GM10266 (cell line): ENCODE measurements at regions not wholly inside any gene's neighbourhood (a gene's known extent, or its start where the extent isn't known, plus 50 kb on each side); places are given as distances from the start of the nearest gene placed in this dataset.

Experiments used
- DNase-seq: peaks from one replicate; pipeline ENCODE4 v3.0.0; 2012; ENCODE audit errors: extremely low spot score
- TF ChIP-seq, protein P1 (sequence below): IDR thresholded peaks from 2 replicates; pipeline ENCODE4 v1.5.1; 2012; ENCODE audit warnings: mild to moderate bottlenecking, low read depth; ENCODE audit not compliant: control insufficient read depth, insufficient read depth; ENCODE audit errors: missing control alignments

DNA sequence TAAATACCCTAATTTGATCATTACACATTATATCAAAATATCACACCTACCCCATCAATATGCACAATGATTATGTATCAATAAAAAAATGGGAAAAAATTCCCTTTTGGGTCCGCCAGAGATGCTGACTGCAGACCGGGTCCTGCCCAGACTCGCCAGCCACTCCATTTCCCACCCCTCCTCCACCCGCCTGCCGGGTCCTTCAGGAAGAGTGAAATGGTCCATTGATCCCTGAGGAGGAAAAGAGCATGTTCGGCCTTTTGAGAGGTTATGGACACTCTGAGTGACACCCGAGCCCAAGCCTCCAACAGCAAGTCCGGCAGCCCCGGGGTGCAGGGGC is 123.9 kb upstream of the ZFHX3 start:
- TF ChIP-seq, protein P1, sequence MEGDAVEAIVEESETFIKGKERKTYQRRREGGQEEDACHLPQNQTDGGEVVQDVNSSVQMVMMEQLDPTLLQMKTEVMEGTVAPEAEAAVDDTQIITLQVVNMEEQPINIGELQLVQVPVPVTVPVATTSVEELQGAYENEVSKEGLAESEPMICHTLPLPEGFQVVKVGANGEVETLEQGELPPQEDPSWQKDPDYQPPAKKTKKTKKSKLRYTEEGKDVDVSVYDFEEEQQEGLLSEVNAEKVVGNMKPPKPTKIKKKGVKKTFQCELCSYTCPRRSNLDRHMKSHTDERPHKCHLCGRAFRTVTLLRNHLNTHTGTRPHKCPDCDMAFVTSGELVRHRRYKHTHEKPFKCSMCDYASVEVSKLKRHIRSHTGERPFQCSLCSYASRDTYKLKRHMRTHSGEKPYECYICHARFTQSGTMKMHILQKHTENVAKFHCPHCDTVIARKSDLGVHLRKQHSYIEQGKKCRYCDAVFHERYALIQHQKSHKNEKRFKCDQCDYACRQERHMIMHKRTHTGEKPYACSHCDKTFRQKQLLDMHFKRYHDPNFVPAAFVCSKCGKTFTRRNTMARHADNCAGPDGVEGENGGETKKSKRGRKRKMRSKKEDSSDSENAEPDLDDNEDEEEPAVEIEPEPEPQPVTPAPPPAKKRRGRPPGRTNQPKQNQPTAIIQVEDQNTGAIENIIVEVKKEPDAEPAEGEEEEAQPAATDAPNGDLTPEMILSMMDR, result no peak

DNA sequence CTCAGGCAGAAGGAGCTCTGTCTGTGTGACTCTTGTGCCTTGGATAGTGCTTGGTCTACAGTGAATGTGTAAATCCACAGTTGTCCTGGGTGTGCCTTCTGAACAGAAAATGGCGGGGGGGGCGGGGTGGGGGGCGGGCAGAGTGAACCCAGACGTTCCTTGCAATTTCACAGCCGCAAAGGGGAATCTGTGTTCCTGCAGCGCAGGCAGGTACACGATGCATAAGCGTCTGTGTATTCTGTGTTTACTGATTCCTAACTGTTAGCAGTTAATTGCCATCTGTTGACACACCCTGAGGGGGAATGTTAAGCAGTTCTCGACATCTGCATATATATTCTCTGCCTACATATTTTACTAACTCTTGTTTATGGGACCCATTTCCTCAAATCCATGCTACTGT is 123.5 kb upstream of the ZFHX3 start:
- no peak for DNase-seq
- TF ChIP-seq, protein P1, result no peak

More for the DNA sequence above, 123.9 kb upstream of the ZFHX3 start:
- DNase-seq, result no peak

DNA sequence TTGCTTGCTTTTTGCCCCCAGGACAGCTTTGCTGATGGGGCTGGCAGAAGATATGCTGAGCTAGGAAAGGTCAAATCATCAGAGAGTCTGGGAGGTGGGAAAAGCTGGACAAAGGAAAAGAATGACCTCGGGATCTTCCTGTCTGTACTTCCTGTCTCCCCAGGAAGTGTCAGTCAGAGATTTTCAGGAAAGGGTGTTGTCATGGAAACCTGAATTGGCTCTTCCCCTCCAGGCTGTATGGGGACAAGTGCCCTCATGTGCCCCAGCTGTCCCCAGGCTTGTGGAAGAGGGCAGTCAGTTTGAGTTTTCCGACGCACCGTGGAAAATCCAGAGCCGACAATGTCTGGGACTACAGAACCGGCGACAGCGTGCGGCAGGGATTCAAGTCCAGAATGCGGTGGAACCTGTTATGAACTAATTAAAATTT is 122.7 kb upstream of the ZFHX3 start:
- DNase-seq, result no peak
- TF ChIP-seq, protein P1, result no peak

DNA sequence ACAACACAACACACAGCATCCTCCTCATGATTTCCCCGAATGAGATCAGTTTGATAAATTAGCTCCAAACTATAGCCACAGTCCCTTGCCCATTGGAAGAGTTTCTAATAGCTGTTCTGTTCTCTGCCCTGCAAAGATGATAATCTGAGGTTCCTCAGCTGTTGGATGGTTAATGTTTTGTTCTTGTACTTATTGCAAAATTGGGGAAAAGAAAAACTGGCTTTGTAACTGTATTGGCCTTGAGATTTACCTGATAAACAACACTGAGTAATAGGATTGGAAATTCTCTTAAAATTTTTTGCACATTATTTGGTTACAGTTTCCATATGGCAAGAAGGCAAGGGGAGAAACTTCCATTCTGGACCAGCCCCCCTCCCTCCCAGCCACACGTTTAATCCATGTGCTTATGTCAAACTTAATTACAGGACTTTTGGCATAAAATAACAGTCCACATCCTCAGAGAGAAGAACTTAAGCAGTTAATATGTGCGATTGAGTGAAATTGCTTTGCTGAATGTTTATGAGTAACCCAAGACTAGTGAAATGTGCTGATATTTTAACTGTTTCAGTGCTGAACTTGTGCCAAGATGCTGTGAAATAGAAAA is 119.1 kb upstream of the ZFHX3 start:
- TF ChIP-seq, protein P1, result no peak
- no peak for DNase-seq

DNA sequence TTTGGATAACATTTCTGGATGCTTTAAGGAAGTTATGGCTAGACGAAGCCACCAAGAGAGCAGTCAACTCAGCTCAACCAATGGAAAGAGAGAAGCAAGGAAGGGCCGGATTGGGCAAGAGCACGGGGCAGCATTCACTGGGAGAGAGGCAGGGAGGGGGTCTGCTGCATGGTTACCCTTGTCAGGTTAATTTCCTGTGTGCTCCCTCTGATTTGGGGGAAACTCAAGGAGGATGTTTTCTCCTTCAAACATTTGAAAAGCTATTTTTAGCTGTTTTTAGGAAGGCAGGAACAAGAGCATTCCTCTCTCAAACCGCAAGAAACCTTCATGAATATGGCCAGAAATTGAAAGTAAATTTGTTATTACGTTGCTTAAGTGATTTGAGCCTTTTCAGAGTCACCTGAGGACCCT is 118.5 kb upstream of the ZFHX3 start:
- TF ChIP-seq, protein P1, result no peak
- no peak for DNase-seq

DNA sequence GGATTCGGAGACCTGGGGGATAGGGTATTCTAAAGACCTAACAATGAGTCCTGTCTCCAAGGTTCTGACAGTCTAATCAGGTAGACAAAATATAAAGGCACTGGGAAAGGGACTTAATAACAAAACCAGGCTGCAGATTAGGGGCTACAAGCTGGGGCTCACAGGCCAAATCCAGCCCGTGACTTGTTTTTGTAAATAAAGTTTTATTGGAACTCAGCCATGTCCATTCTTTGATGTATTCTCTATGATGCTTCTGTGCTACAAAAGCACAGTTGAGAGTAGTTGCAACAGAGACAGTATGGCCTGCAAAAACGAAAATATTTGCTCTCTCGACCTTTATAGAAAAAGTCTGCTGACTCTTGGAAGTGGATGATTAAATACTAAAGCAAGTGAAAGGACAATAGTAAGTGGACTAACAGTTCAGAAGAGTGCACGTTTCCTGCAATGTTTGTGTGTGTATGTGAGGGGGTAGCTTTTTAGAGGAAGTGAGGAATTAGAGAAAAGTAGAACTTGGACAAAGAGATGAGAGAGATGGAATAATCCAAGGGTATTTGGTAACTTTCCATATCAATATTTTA is 115.4 kb upstream of the ZFHX3 start:
- TF ChIP-seq, protein P1, result no peak
- DNase-seq, result no peak

DNA sequence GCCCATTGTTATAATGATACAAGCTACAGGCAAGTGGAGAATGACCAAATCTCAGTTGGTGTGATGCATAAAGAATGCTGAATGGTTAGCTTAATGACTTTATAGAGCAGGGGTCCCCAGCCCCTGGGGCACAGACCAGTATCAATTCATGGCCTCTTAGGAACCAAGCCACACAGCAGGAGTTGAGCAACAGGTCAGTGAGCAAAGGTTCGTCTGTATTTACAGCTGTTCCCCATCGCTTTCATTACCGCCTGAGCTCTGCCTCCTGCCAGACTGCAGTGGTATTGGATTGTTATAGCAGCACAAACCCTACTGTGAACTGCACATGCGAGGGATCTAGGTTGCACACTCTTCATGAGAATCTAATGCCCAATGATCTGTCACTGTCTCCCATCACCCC is 114.0 kb upstream of the ZFHX3 start:
- DNase-seq, result no peak
- TF ChIP-seq, protein P1, result no peak
